ENCODE measurements at regions not wholly inside any gene's neighbourhood (a gene's known extent, or its start where the extent isn't known, plus 50 kb on each side); places are given as distances from the start of the nearest gene placed in this dataset.
"Not testable (repeated sequence)": the region's sequence is repeated elsewhere in the genome, so short reads cannot be mapped to it uniquely, and the experiment has no call there.

DNA sequence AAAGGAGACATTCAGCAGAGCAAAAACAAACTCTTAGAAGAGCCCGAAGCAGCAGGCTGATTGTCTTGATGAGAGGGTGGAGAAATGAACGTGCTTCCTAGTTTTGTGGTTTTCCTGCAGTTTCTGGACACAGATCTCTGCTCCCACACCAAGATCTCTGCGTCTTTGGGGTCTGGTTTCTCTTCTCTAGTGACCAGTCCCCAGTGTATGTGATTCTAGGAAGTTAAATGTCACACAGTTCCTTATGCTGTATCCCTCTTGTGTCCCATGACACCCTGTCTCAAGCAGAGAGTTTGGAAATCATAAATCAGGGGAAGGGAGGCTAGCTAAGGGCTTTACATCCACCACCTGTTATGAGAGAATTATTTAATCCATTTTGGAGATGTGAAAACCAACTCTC is 55.4 kb upstream of the KLF14 start:
- no peak for DNase-seq (ENCODE audit: low read depth in 4 of 4, low spot score in 3 of 4)

DNA sequence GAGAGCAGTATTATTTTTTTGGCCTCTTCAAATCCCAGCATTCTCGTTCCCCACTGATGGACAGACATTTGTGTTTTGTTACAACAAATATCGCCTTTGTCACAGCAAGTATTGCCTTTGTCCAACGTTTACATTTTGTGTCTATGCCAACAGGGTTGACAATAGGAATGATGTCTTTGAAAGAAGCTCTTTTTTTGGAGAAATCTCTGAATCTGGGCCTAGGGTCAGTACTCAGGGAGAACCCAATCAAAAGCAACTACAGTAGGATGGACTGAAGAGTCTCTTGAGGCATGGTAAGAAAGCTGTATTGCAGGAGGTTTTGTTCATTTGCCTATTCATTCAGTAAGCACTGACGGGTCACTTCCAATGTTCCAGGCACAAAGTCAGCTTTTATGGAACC is 57.7 kb upstream of the KLF14 start:
- DNase-seq (ENCODE audit: low read depth in 4 of 4, low spot score in 3 of 4), result no peak

DNA sequence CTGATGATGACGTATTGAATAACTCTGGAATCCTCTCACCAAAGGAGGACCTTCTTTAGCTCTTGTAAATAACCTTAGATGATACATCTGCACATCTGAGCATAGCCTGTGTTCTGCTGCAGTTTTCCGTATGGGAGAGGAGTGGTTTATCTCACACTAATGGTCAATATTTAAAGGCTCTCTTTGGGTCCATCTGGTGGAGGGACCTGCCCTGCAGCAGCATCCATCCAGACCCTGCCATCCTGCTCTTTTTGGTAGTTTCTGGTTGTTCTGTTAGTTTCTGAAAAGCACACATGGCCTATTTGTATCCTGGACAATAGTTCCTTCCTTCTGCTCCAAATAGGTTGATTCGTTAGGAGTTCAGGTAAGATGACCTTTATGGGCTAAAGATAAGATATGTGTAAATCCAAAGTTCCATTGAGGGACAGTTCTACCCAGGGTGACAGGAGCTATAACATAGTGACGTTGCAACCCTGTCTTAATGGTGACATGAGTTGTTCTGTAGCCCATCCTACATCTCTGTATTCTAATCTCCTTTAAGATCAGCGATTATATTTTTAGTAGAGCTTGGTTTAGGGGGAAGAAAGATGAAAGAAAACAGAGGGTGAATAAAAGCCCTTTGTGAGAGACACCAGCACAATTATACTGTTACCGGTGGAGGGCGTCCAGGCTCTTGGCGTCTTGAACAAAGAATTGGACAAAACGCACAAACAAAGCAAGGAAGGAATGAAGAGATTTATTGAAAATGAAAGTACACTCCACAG is 60.0 kb upstream of the KLF14 start:
- no peak for DNase-seq (ENCODE audit: low read depth in 4 of 4, low spot score in 3 of 4)

DNA sequence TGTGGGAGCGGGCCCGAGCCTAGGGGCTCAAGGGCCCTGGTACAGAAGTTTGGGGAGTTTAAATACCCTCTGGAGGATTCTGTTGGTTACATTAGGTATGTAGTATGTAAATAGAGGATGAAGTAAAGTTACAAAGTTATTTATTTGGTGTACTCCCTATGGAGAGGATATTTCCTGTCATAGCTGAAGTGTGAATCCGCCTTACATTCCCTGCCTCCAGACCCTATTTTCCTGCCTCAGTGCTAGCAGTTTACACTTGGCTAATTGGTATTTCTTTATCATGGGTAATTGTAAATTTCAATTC is 60.6 kb upstream of the KLF14 start:
- no peak for DNase-seq (ENCODE audit: low read depth in 4 of 4, low spot score in 3 of 4)

DNA sequence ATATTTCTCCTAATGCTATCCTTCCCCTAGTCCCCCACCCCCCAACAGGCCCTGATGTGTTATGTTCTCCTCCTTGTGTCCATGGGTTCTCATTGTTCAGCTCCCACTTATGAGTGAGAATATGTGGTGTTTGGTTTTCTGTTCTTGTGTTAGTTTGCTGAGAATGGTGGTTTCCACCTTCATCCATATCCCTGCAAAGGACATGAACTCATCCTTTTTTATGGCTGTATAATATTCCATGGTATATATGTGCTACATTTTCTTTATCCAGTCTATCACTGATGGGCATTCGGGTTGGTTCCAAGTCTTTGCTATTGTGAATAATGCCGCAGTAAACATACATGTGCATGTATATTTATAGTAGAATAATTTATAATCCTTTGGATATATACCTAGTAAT is 62.4 kb upstream of the KLF14 start:
- not testable (repeated sequence) for DNase-seq (ENCODE audit: low read depth in 4 of 4, low spot score in 3 of 4)

DNA sequence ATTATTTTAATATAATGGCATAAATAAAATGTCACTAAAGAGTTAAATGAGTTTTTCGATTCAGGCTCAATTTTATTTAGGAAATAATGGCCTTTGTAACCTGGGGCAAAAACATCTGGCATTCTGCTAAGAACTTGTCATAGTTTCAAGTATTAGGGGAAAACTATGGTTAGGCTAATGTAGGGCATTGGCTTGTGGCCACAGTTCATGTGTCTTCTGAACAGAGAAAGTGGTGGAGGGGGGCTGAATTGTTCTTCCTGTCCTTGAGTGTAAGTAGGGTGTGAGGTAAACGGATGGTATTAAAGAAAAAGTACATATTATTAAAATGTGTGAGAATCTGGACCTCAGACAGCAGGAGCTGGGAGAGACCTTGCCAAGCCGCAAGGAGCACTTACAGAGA is 69.1 kb upstream of the KLF14 start:
- no peak for DNase-seq (ENCODE audit: low read depth in 4 of 4, low spot score in 3 of 4)

DNA sequence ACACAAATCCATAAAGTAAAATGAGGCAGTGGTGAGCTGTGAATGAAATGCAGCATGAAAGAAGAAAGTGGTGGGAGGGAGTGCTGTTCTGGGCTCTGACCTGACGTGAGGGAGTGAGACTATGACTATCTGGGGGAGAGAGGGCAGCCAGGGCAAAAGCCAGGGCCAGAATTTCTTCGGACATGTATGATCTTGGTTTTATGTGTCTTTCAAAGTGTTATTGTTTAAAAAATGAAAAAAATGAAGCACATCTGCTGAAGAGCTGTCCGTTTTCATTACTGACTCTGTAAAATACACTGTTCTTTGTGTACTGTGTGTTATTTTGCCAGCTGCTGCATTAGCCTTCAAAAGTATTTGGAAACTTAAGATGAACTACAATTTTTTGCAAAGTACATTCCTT is 70.2 kb upstream of the KLF14 start:
- no peak for DNase-seq (ENCODE audit: low read depth in 4 of 4, low spot score in 3 of 4)

DNA sequence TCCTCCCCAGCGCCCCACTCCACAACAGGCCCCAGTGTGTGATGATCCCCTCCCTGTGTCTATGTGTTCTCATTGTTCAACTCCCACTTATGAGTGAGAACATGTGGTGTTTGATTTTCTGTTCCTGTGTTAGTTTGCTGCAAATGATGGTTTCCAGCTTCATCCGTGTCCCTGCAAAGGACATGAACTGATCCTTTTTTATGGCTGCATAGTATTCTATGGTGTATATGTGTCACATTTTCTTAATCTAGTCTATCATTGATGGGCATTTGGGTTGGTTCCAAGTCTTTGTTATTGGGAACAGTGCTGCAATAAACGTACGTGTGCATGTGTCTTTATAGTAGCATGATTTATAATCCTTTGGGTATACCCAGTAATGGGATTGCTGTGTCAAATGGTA is 78.8 kb upstream of the KLF14 start:
- not testable (repeated sequence) for DNase-seq (ENCODE audit: low read depth in 4 of 4, low spot score in 3 of 4)

DNA sequence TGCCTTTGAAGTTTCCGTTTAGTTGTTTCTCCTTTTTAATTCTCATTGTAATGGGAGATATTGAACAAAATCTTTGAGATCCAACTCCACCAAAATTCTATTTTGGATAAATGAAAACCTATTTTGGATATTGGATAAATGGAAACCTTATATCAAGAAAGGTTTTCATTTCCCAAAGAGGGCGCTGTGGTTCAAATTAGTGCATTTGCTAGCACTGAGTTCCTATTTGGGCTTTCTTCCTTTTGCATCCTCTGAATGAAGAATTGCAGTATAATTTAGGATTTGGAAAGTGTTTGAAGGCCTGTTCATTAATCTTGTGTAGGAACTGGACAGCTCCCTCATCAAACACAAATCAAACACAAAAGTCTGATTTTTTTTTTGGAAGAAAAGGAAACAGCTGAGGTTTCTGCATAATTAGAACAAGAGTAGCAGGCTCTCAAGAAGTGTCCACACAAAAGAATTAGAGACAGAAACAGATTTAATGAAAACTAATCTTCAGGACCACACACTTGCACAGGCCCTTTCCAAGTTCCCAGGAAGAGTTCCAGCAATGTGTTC is 80.8 kb upstream of the KLF14 start:
- DNase-seq (ENCODE audit: low read depth in 4 of 4, low spot score in 3 of 4), result peak in 1 of 4 donors; percentile 30

DNA sequence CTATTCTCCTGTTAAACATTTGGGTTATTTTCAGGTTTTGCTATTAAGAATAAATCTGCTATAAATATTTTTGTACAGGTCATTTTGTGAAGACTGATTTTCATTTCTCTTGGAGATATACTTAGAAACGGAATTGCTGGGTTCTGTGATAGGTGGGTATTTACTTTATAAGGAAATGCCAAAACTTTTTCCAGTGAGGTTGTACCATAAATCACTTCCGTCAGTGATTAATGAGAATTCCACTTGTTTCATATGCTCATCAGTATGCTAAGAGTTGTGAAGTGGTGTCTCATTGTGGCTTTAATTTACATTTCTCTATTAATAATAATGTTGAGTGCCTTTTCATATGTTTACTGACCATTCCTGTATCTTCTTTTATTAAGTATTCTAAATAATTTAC is 84.0 kb upstream of the KLF14 start:
- DNase-seq (ENCODE audit: low read depth in 4 of 4, low spot score in 3 of 4), result no peak

DNA sequence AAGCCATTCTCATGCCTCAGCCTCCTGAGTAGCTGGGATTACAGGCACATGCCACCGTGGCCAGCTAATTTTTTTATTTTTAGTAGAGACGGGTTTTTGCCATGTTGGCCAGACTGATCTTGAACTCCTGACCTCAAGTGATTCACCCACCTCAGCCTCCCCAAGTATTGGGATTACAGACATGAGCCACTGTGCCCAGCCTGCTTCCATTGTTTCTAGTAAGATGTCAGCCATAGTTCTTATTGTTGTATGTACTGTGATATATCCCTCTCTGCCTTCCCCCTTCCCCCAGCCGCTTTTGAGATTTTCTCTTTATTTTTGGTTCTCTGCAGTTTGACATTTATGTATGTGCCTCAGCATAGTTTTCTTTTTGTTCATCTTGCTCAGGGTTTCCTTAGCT is 87.9 kb upstream of the KLF14 start:
- DNase-seq (ENCODE audit: low read depth in 4 of 4, low spot score in 3 of 4), result no peak

DNA sequence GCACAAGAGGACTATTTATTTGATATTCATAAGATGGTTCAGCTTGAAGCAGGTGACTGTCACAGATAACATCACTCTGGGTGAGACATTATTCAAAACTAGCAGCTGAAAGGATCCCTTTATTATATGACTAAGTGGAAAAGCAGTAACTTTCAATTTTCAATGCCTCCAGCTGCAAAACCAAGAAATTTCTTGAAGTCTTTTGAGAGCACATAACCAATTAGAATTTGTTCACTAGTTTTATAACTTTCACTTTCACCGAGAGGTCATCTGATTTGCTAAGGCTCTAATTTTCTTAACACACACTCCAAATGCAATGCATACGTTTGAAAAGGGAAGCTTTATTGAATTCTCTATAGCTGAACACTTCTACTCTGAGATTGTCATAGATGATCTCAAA is 88.6 kb upstream of the KLF14 start:
- no peak for DNase-seq (ENCODE audit: low read depth in 4 of 4, low spot score in 3 of 4)

DNA sequence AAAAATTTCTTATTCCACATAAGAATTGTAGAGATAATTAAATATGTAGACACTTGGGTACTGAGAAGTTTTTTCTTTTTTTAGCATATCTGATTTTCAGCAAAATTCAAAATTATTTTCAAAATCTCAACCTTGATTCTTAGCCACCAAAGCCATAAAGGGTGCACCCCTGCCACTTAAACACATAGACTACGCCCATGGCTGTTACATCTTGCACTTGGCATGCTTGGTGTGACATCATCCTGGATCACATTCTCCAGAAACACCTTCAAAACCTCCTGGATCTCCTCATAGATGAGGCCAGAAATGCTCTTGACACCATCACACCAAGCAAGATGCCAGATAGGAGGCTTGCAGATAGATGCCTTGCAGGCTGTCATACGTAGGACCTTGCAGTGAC is 89.1 kb upstream of the KLF14 start:
- DNase-seq (ENCODE audit: low read depth in 4 of 4, low spot score in 3 of 4), result no peak

DNA sequence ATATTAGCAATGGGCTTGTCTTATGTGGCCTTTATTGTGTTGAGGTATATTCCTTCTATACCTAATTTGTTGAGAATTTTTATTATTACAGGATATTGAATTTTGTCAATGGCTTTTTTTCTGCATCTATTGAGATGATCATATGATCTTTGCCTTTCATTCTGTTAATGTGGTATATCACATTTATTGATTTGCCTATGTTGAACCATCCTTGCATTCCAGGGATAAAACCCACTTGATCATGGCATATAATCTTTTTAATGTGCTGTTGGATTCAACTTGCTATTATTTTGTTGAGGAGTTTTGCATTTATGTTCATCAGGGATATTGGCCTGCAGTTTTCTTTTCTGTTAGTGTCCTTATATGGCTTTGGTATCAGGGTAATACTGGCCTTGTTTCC is 91.8 kb upstream of the KLF14 start:
- DNase-seq (ENCODE audit: low read depth in 4 of 4, low spot score in 3 of 4), result no peak

DNA sequence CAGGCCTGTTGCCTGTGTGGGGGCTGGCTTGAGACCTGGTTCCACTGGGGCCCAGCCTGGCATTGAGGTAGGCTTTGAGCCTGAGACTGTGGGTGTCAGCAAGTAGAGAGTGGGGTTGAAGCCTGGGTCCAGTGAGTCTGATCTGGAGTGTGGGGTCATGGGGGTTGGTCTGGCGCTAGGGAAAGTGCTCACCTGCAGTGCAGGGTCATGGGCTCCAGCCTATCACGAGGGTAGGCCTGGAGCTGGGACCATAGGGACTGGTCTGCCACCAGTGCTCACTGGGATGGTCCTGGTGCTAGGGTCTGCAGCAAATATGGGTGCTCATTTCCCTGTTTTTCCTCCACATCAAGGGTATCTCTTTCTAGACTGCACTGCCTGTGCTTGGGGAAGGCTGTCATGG is 95.4 kb upstream of the KLF14 start:
- DNase-seq (ENCODE audit: low read depth in 4 of 4, low spot score in 3 of 4), result no peak

DNA sequence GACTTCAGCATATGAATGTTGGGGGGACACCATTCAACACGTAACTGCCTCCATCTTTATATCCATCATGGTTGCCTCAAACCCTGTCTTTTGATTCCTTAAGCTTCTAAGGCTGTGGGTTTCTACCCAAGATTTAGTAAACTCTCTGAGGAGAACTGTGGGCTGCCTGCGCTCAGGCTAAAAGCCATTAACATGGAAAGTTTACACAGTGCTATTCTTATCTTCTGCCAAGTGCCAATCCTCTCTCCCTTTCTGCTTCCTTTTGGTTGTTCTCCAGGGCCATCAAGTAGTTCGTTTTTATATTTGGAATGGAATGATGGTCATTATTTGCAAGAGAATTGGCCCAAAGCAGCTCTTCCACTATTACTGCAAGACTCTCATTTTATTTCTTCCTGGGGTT is 97.3 kb upstream of the KLF14 start:
- no peak for DNase-seq (ENCODE audit: low read depth in 4 of 4, low spot score in 3 of 4)

DNA sequence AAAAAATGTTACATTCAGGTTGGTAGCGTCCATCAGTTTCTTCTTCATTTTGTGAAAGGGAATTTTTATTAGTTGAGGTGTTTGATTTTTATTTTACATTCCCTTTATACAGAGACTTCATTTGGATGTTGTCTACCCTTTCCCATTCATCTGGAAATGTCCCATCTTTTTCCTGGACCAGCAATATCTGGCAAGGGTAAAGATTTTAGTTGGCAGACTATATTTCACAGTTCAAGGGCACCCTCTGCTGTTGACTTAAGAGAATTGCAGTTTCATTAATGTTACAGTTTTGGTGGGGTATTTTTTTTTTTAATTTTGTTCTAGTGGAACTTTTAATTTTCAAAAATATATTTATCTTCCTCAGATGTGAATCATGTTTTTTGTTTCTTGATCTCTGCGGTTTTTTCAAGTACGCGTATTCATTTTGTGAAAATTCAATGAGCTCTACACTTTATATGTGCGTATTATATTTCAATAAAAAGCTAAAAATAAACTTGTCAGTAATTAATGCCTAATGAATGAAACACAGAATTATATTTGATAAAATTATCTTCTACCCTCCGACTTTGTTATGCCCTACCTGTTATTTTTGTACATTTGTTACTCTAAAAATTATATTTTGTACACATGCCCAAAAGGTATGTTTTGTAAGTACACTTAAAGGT is 97.9 kb upstream of the KLF14 start:
- peak in 2 of 4 donors; percentile 4 to 16 for DNase-seq (ENCODE audit: low read depth in 4 of 4, low spot score in 3 of 4)

DNA sequence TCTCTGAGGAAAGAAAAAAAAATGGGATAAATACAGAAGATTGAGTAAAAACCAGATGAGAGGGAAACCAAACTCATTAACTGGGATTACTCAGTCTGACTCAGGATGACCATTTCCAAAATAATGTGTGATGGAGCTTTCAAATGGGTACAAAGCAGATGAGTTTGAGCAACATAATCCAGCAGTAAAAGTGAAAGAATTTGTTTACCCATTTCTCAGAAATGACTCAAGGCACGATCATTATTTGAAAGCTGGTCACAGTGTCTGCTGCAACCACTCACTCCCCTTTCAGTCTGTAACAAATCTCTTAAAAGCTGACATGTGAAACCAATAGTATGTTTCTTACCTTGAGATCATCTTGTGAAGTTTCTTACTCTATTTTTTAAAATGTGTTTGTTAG is 104.7 kb upstream of the KLF14 start:
- no peak for DNase-seq (ENCODE audit: low read depth in 4 of 4, low spot score in 3 of 4)

DNA sequence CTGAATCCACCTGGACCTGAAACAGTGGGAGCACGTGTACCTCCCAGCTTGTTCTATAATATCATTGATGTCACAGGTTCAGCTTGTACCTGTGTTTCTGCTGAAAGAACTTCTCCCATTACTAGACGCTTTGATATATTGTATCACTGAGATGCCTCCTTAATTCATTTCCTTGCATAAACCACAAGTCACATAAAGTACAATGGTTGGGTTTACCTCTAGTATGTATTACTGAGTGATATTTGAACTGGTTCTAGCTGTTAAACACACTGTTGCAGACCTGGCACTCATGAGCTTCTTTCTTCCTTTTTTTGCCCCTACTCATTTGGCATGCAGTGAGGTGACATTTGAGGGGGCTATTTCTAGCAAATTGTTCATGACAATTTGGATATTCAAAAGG is 106.6 kb upstream of the KLF14 start:
- DNase-seq (ENCODE audit: low read depth in 4 of 4, low spot score in 3 of 4), result no peak

DNA sequence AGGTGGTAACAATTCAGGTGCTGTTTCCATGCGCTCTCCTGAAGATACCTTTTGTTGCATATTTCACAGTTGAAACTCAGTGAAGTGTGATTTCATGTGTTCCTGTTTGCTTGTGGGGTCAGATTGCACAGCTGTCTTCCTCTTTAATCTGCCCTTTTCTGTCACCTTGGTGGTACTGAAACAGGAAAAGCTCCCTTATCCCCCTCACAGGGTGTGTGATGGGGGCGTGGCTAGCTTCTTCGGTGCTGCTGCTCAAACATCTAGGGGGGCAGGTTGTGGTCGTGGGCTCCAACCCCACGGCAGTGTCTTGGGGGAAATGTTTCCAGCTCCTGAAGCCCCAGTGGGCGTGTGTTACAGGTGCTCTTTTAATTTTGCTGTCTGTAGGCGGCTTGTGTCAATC is 107.4 kb upstream of the KLF14 start:
- DNase-seq (ENCODE audit: low read depth in 4 of 4, low spot score in 3 of 4), result no peak

DNA sequence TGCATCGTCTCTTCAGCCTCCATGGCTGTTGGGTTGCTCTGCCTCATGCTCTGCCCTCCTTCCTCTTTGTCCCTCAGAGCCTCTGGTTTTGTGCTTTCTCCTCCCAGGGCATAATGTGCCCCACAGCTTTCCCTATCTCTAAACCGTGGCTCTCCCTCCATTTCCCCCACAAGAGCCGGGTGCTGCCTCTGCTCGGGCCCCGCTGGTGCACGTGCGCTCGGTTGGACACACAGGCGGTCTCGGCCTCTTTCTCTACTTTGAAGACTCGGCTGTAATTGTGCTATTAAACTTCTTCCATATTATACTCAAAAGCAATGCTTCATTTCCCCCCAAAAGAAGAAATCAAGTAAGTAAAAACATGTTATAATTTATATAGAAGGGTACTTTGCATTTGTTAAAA is 109.7 kb upstream of the KLF14 start:
- no peak for DNase-seq (ENCODE audit: low read depth in 4 of 4, low spot score in 3 of 4)

DNA sequence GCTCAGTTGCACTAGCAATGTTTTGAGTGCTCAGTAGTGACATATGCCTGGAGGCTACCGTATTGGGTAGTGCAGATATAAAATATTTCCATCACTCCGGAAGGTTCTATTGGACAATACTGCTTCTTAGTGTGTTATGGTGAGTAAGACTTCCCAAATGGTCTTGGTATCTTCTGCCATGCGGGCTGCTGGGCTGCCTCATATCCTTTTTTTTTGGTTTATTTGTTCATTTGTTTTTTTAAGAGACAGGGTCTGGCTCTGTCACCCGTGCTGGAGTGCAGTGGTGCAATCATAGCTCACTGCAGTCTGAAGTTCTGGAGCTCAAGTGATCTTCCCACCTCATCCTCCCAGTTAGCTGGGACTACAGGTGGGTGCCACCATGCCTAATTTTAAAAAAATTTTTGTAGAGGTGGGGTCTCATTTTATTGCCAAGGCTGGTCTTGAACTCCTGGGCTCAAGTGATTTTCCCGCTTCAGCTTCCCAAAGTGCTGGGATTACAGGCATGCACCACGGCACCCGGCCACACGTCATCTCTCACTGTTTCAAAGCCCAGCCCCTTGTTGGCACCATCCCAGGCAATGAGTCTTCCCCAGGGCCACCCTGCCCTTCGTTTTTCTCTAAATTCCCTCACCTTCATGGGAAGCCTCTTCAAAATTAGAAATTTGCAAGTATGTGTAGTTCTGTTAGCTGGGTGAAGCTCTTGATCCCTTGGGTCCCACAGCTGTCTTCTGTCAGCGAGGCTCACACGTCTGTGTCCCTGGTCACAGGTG is 111.0 kb upstream of the KLF14 start:
- no peak for DNase-seq (ENCODE audit: low read depth in 4 of 4, low spot score in 3 of 4)
